Activated CD4-positive, alpha-beta memory T cell treated with anti-CD3 and anti-CD28 coated beads, Interleukin-2, amount 10 ng/mL, durations not matched to agents 7 days and 5 days (primary cell): ENCODE measurements at regions not wholly inside any gene's neighbourhood (a gene's known extent, or its start where the extent isn't known, plus 50 kb on each side); places are given as distances from the start of the nearest gene placed in this dataset.

Experiments used
- CTCF ChIA-PET: fragments of 350-600 bp; sonication (Branson Sonifier 250); formaldehyde crosslinking; loops from one replicate; lab custom pipeline; 2021; ENCODE audit warnings: antibody characterized with exemption, inconsistent platforms; lab: Charles Lee
- POLR2A ChIA-PET: fragments of 350-600 bp; sonication (Branson Sonifier 250); formaldehyde crosslinking; loops from one replicate; lab custom pipeline; 2021; ENCODE audit warnings: antibody characterized with exemption; lab: Charles Lee
- DNase-seq: peaks from one replicate; pipeline ENCODE4 v3.0.0-alpha.2; 2020
- H3K27ac Mint-ChIP-seq: one replicate; pipeline ENCODE4 v1.8.0; 2021; ENCODE audit warnings: mild to moderate bottlenecking, mixed read lengths
- H3K27me3 Mint-ChIP-seq: one replicate; pipeline ENCODE4 v1.8.0; 2021; ENCODE audit warnings: mixed read lengths
- H3K36me3 Mint-ChIP-seq: one replicate; pipeline ENCODE4 v1.8.0; 2021; ENCODE audit warnings: low read depth, mixed read lengths
- H3K4me1 Mint-ChIP-seq: one replicate; pipeline ENCODE4 v1.8.0; 2021; ENCODE audit warnings: mixed read lengths
- H3K4me3 Mint-ChIP-seq: one replicate; pipeline ENCODE4 v1.8.0; 2021; ENCODE audit warnings: mild to moderate bottlenecking, mixed read lengths
- H3K9me3 Mint-ChIP-seq: one replicate; pipeline ENCODE4 v1.8.0; 2021; ENCODE audit warnings: mixed read lengths

- POLR2A ChIA-PET = no interaction called here
- H3K4me1 Mint-ChIP-seq = no peaks in the 10 kb centered on the region
- CTCF ChIA-PET = no interaction called here
These were observed 52.5 kb upstream of the PITX2 start for GRCh38 chr4:110675426-110675825.

GRCh38 chr4:110676241-110676640 is 53.4 kb upstream of the PITX2 start:
- CTCF ChIA-PET = no interaction called here
- Mint-ChIP-seq H3K36me3 (no peaks in the 10 kb centered on the region), H3K4me1 (no peaks in the 10 kb centered on the region), H3K9me3 (no peaks in the 10 kb centered on the region), H3K27me3 (no peaks in the 10 kb centered on the region), H3K27ac (no peak overlapping the region), H3K4me3 (no peak overlapping the region)
- DNase-seq = no peak
- POLR2A ChIA-PET = no interaction called here

More at GRCh38 chr4:110675426-110675825, 52.5 kb upstream of the PITX2 start:
- DNase-seq = no peak
- H3K27me3 Mint-ChIP-seq = no peaks in the 10 kb centered on the region
- no peaks in the 10 kb centered on the region for H3K9me3 Mint-ChIP-seq
- H3K27ac Mint-ChIP-seq = no peak overlapping the region
- H3K36me3 Mint-ChIP-seq = no peaks in the 10 kb centered on the region
- H3K4me3 Mint-ChIP-seq = no peak overlapping the region

- CTCF ChIA-PET = no interaction called here
- DNase-seq = no peak
These were observed 55.8 kb upstream of the PITX2 start for GRCh38 chr4:110678517-110679227.

GRCh38 chr4:110680265-110680664 is 57.4 kb upstream of the PITX2 start:
- ChIA-PET POLR2A (no interaction called here), CTCF (no interaction called here)
- no peak overlapping the region for H3K27ac Mint-ChIP-seq
- no peaks in the 10 kb centered on the region for H3K4me1 Mint-ChIP-seq
- no peaks in the 10 kb centered on the region for H3K36me3 Mint-ChIP-seq
- H3K27me3 Mint-ChIP-seq = no peaks in the 10 kb centered on the region
- H3K9me3 Mint-ChIP-seq = no peaks in the 10 kb centered on the region
- DNase-seq = no peak
- no peak overlapping the region for H3K4me3 Mint-ChIP-seq

More at GRCh38 chr4:110678517-110679227, 55.8 kb upstream of the PITX2 start:
- H3K4me1 Mint-ChIP-seq = no peaks in the 10 kb centered on the region
- POLR2A ChIA-PET = no interaction called here
- no peaks in the 10 kb centered on the region for H3K9me3 Mint-ChIP-seq
- no peak overlapping the region for H3K4me3 Mint-ChIP-seq
- no peak overlapping the region for H3K27ac Mint-ChIP-seq
- no peaks in the 10 kb centered on the region for H3K36me3 Mint-ChIP-seq
- H3K27me3 Mint-ChIP-seq = no peaks in the 10 kb centered on the region

- no peaks in the 10 kb centered on the region for H3K4me1 Mint-ChIP-seq
- CTCF ChIA-PET = no interaction called here
- H3K9me3 Mint-ChIP-seq = no peaks in the 10 kb centered on the region
- H3K27ac Mint-ChIP-seq = no peak overlapping the region
- no peak for DNase-seq
- no peaks in the 10 kb centered on the region for H3K27me3 Mint-ChIP-seq
- H3K4me3 Mint-ChIP-seq = no peak overlapping the region
- H3K36me3 Mint-ChIP-seq = no peaks in the 10 kb centered on the region
- POLR2A ChIA-PET = no interaction called here
These were observed 58.5 kb upstream of the PITX2 start for GRCh38 chr4:110681381-110681780.

GRCh38 chr4:110682311-110682710 is 59.4 kb upstream of the PITX2 start:
- POLR2A ChIA-PET = no interaction called here
- H3K9me3 Mint-ChIP-seq = no peaks in the 10 kb centered on the region

GRCh38 chr4:110683601-110684000 is 60.7 kb upstream of the PITX2 start:
- no peaks in the 10 kb centered on the region for H3K27me3 Mint-ChIP-seq
- no peaks in the 10 kb centered on the region for H3K9me3 Mint-ChIP-seq
- CTCF ChIA-PET = no interaction called here

More at GRCh38 chr4:110682311-110682710, 59.4 kb upstream of the PITX2 start:
- Mint-ChIP-seq H3K36me3 (no peaks in the 10 kb centered on the region), H3K4me3 (no peak overlapping the region), H3K27me3 (no peaks in the 10 kb centered on the region), H3K4me1 (no peaks in the 10 kb centered on the region), H3K27ac (no peak overlapping the region)
- CTCF ChIA-PET = no interaction called here
- no peak for DNase-seq

GRCh38 chr4:110702326-110702725 is 79.4 kb upstream of the PITX2 start:
- POLR2A ChIA-PET = no interaction called here
- CTCF ChIA-PET = no interaction called here
- no peak for DNase-seq
- H3K36me3 Mint-ChIP-seq = no peaks in the 10 kb centered on the region
- H3K4me3 Mint-ChIP-seq = no peak overlapping the region
- no peaks in the 10 kb centered on the region for H3K4me1 Mint-ChIP-seq
- peaks cover 2% of the 10 kb centered on the region for H3K9me3 Mint-ChIP-seq
- no peaks in the 10 kb centered on the region for H3K27me3 Mint-ChIP-seq
- no peak overlapping the region for H3K27ac Mint-ChIP-seq

More at GRCh38 chr4:110683601-110684000, 60.7 kb upstream of the PITX2 start:
- Mint-ChIP-seq H3K4me3 (no peak overlapping the region), H3K4me1 (no peaks in the 10 kb centered on the region), H3K36me3 (no peaks in the 10 kb centered on the region), H3K27ac (no peak overlapping the region)
- POLR2A ChIA-PET = no interaction called here
- DNase-seq = no peak

- POLR2A ChIA-PET = no interaction called here
- Mint-ChIP-seq H3K9me3 (peaks cover 2% of the 10 kb centered on the region), H3K4me3 (no peak overlapping the region), H3K27ac (no peak overlapping the region), H3K27me3 (no peaks in the 10 kb centered on the region), H3K4me1 (no peaks in the 10 kb centered on the region), H3K36me3 (no peaks in the 10 kb centered on the region)
- CTCF ChIA-PET = no interaction called here
- no peak for DNase-seq
These were observed 82.0 kb upstream of the PITX2 start for GRCh38 chr4:110704748-110705439.

GRCh38 chr4:110705440-110705782 is 82.5 kb upstream of the PITX2 start:
- CTCF ChIA-PET = no interaction called here
- no peak for DNase-seq
- no peaks in the 10 kb centered on the region for H3K4me1 Mint-ChIP-seq
- peaks cover 2% of the 10 kb centered on the region for H3K9me3 Mint-ChIP-seq
- no peaks in the 10 kb centered on the region for H3K36me3 Mint-ChIP-seq
- POLR2A ChIA-PET = no interaction called here
- no peak overlapping the region for H3K4me3 Mint-ChIP-seq
- no peak overlapping the region for H3K27ac Mint-ChIP-seq
- no peaks in the 10 kb centered on the region for H3K27me3 Mint-ChIP-seq

- no peak for DNase-seq
- no peaks in the 10 kb centered on the region for H3K9me3 Mint-ChIP-seq
- ChIA-PET POLR2A (no interaction called here), CTCF (no interaction called here)
- no peak overlapping the region for H3K27ac Mint-ChIP-seq
- no peaks in the 10 kb centered on the region for H3K36me3 Mint-ChIP-seq
- H3K4me3 Mint-ChIP-seq = no peak overlapping the region
- no peaks in the 10 kb centered on the region for H3K4me1 Mint-ChIP-seq
- H3K27me3 Mint-ChIP-seq = no peaks in the 10 kb centered on the region
These were observed 87.2 kb upstream of the PITX2 start for GRCh38 chr4:110710070-110710469.

- Mint-ChIP-seq H3K27me3 (no peaks in the 10 kb centered on the region), H3K36me3 (no peaks in the 10 kb centered on the region), H3K9me3 (no peaks in the 10 kb centered on the region), H3K27ac (no peak overlapping the region), H3K4me1 (no peaks in the 10 kb centered on the region), H3K4me3 (no peak overlapping the region)
- CTCF ChIA-PET = no interaction called here
- no peak for DNase-seq
- POLR2A ChIA-PET = no interaction called here
These were observed 89.6 kb upstream of the PITX2 start for GRCh38 chr4:110712486-110712885.

- Mint-ChIP-seq H3K27me3 (no peaks in the 10 kb centered on the region), H3K27ac (no peak overlapping the region)
These were observed 107.4 kb upstream of the PITX2 start for GRCh38 chr4:110730318-110730717.

GRCh38 chr4:110733901-110734300 is 111.0 kb upstream of the PITX2 start:
- DNase-seq = no peak
- POLR2A ChIA-PET = no interaction called here

More at GRCh38 chr4:110730318-110730717, 107.4 kb upstream of the PITX2 start:
- H3K36me3 Mint-ChIP-seq = no peaks in the 10 kb centered on the region
- ChIA-PET POLR2A (no interaction called here), CTCF (no interaction called here)
- no peak for DNase-seq
- H3K9me3 Mint-ChIP-seq = no peaks in the 10 kb centered on the region
- H3K4me3 Mint-ChIP-seq = no peak overlapping the region
- H3K4me1 Mint-ChIP-seq = no peaks in the 10 kb centered on the region

More at GRCh38 chr4:110733901-110734300, 111.0 kb upstream of the PITX2 start:
- H3K4me1 Mint-ChIP-seq = no peaks in the 10 kb centered on the region
- no peak overlapping the region for H3K27ac Mint-ChIP-seq
- H3K36me3 Mint-ChIP-seq = no peaks in the 10 kb centered on the region
- no peak overlapping the region for H3K4me3 Mint-ChIP-seq
- CTCF ChIA-PET = no interaction called here
- no peaks in the 10 kb centered on the region for H3K9me3 Mint-ChIP-seq
- H3K27me3 Mint-ChIP-seq = no peaks in the 10 kb centered on the region
